HUES48 (cell line): ENCODE measurements at regions not wholly inside any gene's neighbourhood (a gene's known extent, or its start where the extent isn't known, plus 50 kb on each side); places are given as distances from the start of the nearest gene placed in this dataset.

Source experiments
- H3K27ac ChIP-seq: one replicate; pipeline ENCODE4 v1.7.0; 2013; ENCODE audit warnings: low read depth, low read length, inconsistent platforms
- H3K27me3 ChIP-seq: 2 replicates; pipeline ENCODE4 v1.6.1; 2013; ENCODE audit warnings: mild to moderate bottlenecking, low read length; ENCODE audit not compliant: control insufficient read depth, insufficient read depth
- H3K36me3 ChIP-seq: 2 replicates; pipeline ENCODE4 v1.6.1; 2013; ENCODE audit warnings: low read length; ENCODE audit not compliant: control insufficient read depth, insufficient read depth
- H3K4me1 ChIP-seq: 2 replicates; pipeline ENCODE4 v1.6.1; 2013; ENCODE audit warnings: mild to moderate bottlenecking, low read length; ENCODE audit not compliant: control insufficient read depth, insufficient read depth
- H3K4me3 ChIP-seq: 2 replicates; pipeline ENCODE4 v1.5.1; 2013; ENCODE audit warnings: mild to moderate bottlenecking, low read depth, low read length
- H3K9ac ChIP-seq: 2 replicates; pipeline ENCODE4 v1.6.1; 2013; ENCODE audit warnings: mild to moderate bottlenecking, low read depth, low read length, moderate library complexity
- H3K9me3 ChIP-seq: 2 replicates; pipeline ENCODE4 v1.6.1; 2013; ENCODE audit warnings: low read length; ENCODE audit not compliant: control insufficient read depth, insufficient read depth

- no peaks in the 10 kb centered on the region for H3K9me3 ChIP-seq
- H3K27ac ChIP-seq = peak overlapping the region; percentile 82
- peaks cover 78% of the 10 kb centered on the region for H3K27me3 ChIP-seq
- peaks cover 49% of the 10 kb centered on the region for H3K4me1 ChIP-seq
- H3K36me3 ChIP-seq = no peaks in the 10 kb centered on the region
- peak overlapping the region; percentile 20; the same call in 1 of the 2 replicates for H3K4me3 ChIP-seq
- H3K9ac ChIP-seq = no peak overlapping the region
Observed at GRCh38 chr10:80894797-80895467, 357.2 kb downstream of the SH2D4B start.

- H3K9me3 ChIP-seq = no peaks in the 10 kb centered on the region
- no peaks in the 10 kb centered on the region for H3K36me3 ChIP-seq
- H3K4me3 ChIP-seq = no peak overlapping the region
- H3K27me3 ChIP-seq = peaks cover 72% of the 10 kb centered on the region
- peaks cover 44% of the 10 kb centered on the region for H3K4me1 ChIP-seq
- no peak overlapping the region for H3K27ac ChIP-seq
- no peak overlapping the region for H3K9ac ChIP-seq
Observed at GRCh38 chr10:80896076-80896475, 358.4 kb downstream of the SH2D4B start.

- Histone ChIP-seq H3K9me3 (no peaks in the 10 kb centered on the region), H3K27me3 (peaks cover 63% of the 10 kb centered on the region), H3K4me3 (no peak overlapping the region), H3K9ac (no peak overlapping the region), H3K36me3 (no peaks in the 10 kb centered on the region), H3K4me1 (peaks cover 44% of the 10 kb centered on the region), H3K27ac (peak overlapping the region; percentile 4)
Observed at GRCh38 chr10:80896959-80897358, 359.3 kb downstream of the SH2D4B start.

GRCh38 chr10:80900661-80901060, 363.0 kb downstream of the SH2D4B start:
- Histone ChIP-seq H3K27me3 (peaks cover 29% of the 10 kb centered on the region), H3K4me3 (no peak overlapping the region), H3K9ac (no peak overlapping the region), H3K4me1 (peaks cover 27% of the 10 kb centered on the region), H3K36me3 (no peaks in the 10 kb centered on the region), H3K9me3 (no peaks in the 10 kb centered on the region), H3K27ac (no peak overlapping the region)

GRCh38 chr10:80908611-80909010, 370.9 kb downstream of the SH2D4B start:
- H3K4me3 ChIP-seq = no peak overlapping the region
- H3K9ac ChIP-seq = no peak overlapping the region
- H3K36me3 ChIP-seq = no peaks in the 10 kb centered on the region
- peaks cover 12% of the 10 kb centered on the region; the same call in 1 of the 2 replicates for H3K4me1 ChIP-seq
- no peak overlapping the region for H3K27ac ChIP-seq
- no peaks in the 10 kb centered on the region for H3K9me3 ChIP-seq
- no peaks in the 10 kb centered on the region for H3K27me3 ChIP-seq

GRCh38 chr10:80909254-80909653, 371.6 kb downstream of the SH2D4B start:
- no peaks in the 10 kb centered on the region for H3K36me3 ChIP-seq
- H3K9ac ChIP-seq = no peak overlapping the region
- H3K4me3 ChIP-seq = no peak overlapping the region
- no peaks in the 10 kb centered on the region for H3K9me3 ChIP-seq
- H3K27me3 ChIP-seq = no peaks in the 10 kb centered on the region
- peaks cover 12% of the 10 kb centered on the region; the same call in 1 of the 2 replicates for H3K4me1 ChIP-seq
- H3K27ac ChIP-seq = no peak overlapping the region

GRCh38 chr10:80917636-80918035, 379.9 kb downstream of the SH2D4B start:
- H3K27me3 ChIP-seq = no peaks in the 10 kb centered on the region
- H3K27ac ChIP-seq = no peak overlapping the region
- H3K9ac ChIP-seq = no peak overlapping the region
- no peaks in the 10 kb centered on the region for H3K4me1 ChIP-seq
- no peaks in the 10 kb centered on the region for H3K36me3 ChIP-seq
- no peaks in the 10 kb centered on the region for H3K9me3 ChIP-seq
- H3K4me3 ChIP-seq = no peak overlapping the region

GRCh38 chr10:80921032-80921431, 383.3 kb downstream of the SH2D4B start:
- Histone ChIP-seq H3K27me3 (no peaks in the 10 kb centered on the region), H3K4me1 (peaks cover 15% of the 10 kb centered on the region; the same call in 1 of the 2 replicates), H3K4me3 (no peak overlapping the region), H3K36me3 (no peaks in the 10 kb centered on the region), H3K27ac (no peak overlapping the region), H3K9ac (no peak overlapping the region), H3K9me3 (no peaks in the 10 kb centered on the region)

GRCh38 chr10:80924063-80924952, 386.6 kb downstream of the SH2D4B start:
- peaks cover 48% of the 10 kb centered on the region for H3K4me1 ChIP-seq
- no peaks in the 10 kb centered on the region for H3K9me3 ChIP-seq
- no peaks in the 10 kb centered on the region for H3K36me3 ChIP-seq
- no peaks in the 10 kb centered on the region for H3K27me3 ChIP-seq
- H3K4me3 ChIP-seq = no peak overlapping the region
- no peak overlapping the region for H3K27ac ChIP-seq
- no peak overlapping the region for H3K9ac ChIP-seq

GRCh38 chr10:80927419-80928078, 389.8 kb downstream of the SH2D4B start:
- no peaks in the 10 kb centered on the region for H3K9me3 ChIP-seq
- peak overlapping the region; percentile 67 for H3K27ac ChIP-seq
- H3K4me1 ChIP-seq = peaks cover 52% of the 10 kb centered on the region
- no peak overlapping the region for H3K9ac ChIP-seq
- H3K36me3 ChIP-seq = no peaks in the 10 kb centered on the region
- H3K4me3 ChIP-seq = peak overlapping the region; percentile 12; the same call in 1 of the 2 replicates
- no peaks in the 10 kb centered on the region for H3K27me3 ChIP-seq
